ENCODE measurements at regions not wholly inside any gene's neighbourhood (a gene's known extent, or its start where the extent isn't known, plus 50 kb on each side); places are given as distances from the start of the nearest gene placed in this dataset.

- TF ChIP-seq, protein P1, sequence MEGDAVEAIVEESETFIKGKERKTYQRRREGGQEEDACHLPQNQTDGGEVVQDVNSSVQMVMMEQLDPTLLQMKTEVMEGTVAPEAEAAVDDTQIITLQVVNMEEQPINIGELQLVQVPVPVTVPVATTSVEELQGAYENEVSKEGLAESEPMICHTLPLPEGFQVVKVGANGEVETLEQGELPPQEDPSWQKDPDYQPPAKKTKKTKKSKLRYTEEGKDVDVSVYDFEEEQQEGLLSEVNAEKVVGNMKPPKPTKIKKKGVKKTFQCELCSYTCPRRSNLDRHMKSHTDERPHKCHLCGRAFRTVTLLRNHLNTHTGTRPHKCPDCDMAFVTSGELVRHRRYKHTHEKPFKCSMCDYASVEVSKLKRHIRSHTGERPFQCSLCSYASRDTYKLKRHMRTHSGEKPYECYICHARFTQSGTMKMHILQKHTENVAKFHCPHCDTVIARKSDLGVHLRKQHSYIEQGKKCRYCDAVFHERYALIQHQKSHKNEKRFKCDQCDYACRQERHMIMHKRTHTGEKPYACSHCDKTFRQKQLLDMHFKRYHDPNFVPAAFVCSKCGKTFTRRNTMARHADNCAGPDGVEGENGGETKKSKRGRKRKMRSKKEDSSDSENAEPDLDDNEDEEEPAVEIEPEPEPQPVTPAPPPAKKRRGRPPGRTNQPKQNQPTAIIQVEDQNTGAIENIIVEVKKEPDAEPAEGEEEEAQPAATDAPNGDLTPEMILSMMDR (IDR thresholded peaks at IDR 0.05) = no peak
- no peak for TF ChIP-seq POLR2A (IDR thresholded peaks at IDR 0.05)
These were observed 85.0 kb downstream of the HMHB1 start for GRCh38 chr5:143896966-143897365.

All from testis (tissue), 2 donors.